Lung (tissue), 11 donors: ENCODE measurements at regions not wholly inside any gene's neighbourhood (a gene's known extent, or its start where the extent isn't known, plus 50 kb on each side); places are given as distances from the start of the nearest gene placed in this dataset.

Experiments used
- ATAC-seq: fragments of 200-7000 bp; cut with Tn5 transposase; one replicate; pipeline ENCODE4 v1.9.1; 2020; ENCODE audit warnings: moderate number of reproducible peaks; ENCODE audit not compliant: insufficient read depth, low FRiP score
- DNase-seq, 3 donors: peaks; one replicate each; pipeline ENCODE4 v3.0.0-alpha.2; 2013 to 2017
- H3K27ac ChIP-seq, 2 donors: one replicate each; pipeline ENCODE4 v1.5.1; 2013; ENCODE audit warnings: mild to moderate bottlenecking in 2 of 2, moderate library complexity in 2 of 2, control low read depth in 1 of 2, inconsistent platforms in 1 of 2, low read depth in 1 of 2, low read length in 1 of 2
- H3K27me3 ChIP-seq, 3 donors: one replicate each; pipeline ENCODE4 v1.5.1; 2013; ENCODE audit warnings: low read length in 2 of 3; ENCODE audit not compliant: control insufficient read depth in 3 of 3, insufficient read depth in 3 of 3
- H3K36me3 ChIP-seq, 4 donors: one replicate each; pipeline ENCODE4 v1.5.1; 2013; ENCODE audit warnings: low read length in 4 of 4, mild to moderate bottlenecking in 1 of 4, moderate library complexity in 1 of 4; ENCODE audit not compliant: control insufficient read depth in 4 of 4, insufficient read depth in 4 of 4
- H3K4me1 ChIP-seq, 5 donors: one replicate each; pipeline ENCODE4 v1.5.1; 2013; ENCODE audit warnings: low read length in 5 of 5, mild to moderate bottlenecking in 2 of 5, moderate library complexity in 1 of 5; ENCODE audit not compliant: control insufficient read depth in 5 of 5, insufficient read depth in 5 of 5
- H3K4me3 ChIP-seq: one replicate; pipeline ENCODE4 v1.5.1; 2013; ENCODE audit warnings: mild to moderate bottlenecking, control low read depth, moderate library complexity
- H3K9ac ChIP-seq, 2 donors: one replicate each; pipeline ENCODE4 v1.5.1; 2013; ENCODE audit warnings: low read length in 2 of 2, control low read depth in 1 of 2; ENCODE audit not compliant: insufficient read depth in 1 of 2
- H3K9me3 ChIP-seq, 4 donors: one replicate each; pipeline ENCODE4 v1.5.1; 2013; ENCODE audit warnings: low read length in 3 of 4, mild to moderate bottlenecking in 1 of 4, moderate library complexity in 1 of 4; ENCODE audit not compliant: control insufficient read depth in 4 of 4, insufficient read depth in 3 of 4
- WGBS, 2 donors: extraction: QIAGEN DNeasy Blood & Tissue Kit; methylation state at CpG; one replicate each; pipeline ENCODE4 v1.1.7; 2013; 5-methylcytosine and 5-hydroxymethylcytosine counted together
- TF ChIP-seq, protein P1 (sequence below): IDR thresholded peaks from 2 replicates; pipeline ENCODE4 v1.5.1; 2012; ENCODE audit warnings: mild to moderate bottlenecking; ENCODE audit errors: control extremely low read depth, extremely low read depth
- donor health status: control.
- donor health status: control.
- donor health status: Bipolar disorder and iron deficiency.
- donor health status: healthy.
- donor health status: DM: yes; HTN: yes; CAD: no.

DNA sequence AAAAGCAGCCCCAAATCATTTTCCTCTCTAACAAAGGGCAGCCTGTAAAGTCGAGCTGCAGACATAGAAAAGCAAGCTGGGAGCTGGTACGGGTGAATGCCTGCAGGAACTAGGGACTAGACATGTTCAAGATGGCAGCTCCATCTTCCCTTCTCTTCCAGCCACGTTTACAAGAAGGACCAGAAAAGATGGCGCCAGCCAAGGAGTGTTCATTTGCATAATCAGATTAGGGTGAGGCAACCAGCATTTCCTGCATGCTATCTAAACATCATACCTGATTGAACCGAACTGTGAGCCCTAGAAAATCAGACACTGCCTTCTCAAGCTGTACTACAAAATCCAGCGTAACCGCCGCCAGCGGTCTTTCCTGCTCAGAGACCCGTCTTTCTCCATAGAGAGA, 896.8 kb downstream of the CDH11 start:
- no peak overlapping the region for H3K27ac ChIP-seq
- no peaks in the 10 kb centered on the region for H3K36me3 ChIP-seq
- TF ChIP-seq, protein P1, sequence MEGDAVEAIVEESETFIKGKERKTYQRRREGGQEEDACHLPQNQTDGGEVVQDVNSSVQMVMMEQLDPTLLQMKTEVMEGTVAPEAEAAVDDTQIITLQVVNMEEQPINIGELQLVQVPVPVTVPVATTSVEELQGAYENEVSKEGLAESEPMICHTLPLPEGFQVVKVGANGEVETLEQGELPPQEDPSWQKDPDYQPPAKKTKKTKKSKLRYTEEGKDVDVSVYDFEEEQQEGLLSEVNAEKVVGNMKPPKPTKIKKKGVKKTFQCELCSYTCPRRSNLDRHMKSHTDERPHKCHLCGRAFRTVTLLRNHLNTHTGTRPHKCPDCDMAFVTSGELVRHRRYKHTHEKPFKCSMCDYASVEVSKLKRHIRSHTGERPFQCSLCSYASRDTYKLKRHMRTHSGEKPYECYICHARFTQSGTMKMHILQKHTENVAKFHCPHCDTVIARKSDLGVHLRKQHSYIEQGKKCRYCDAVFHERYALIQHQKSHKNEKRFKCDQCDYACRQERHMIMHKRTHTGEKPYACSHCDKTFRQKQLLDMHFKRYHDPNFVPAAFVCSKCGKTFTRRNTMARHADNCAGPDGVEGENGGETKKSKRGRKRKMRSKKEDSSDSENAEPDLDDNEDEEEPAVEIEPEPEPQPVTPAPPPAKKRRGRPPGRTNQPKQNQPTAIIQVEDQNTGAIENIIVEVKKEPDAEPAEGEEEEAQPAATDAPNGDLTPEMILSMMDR = no peak
- no peaks in the 10 kb centered on the region for H3K4me1 ChIP-seq
- 67 to 72% methylated on average over 10 of the region's 10 CpGs for WGBS, 2 donors
- ATAC-seq (no peak), DNase-seq (no peak)
- H3K4me3 ChIP-seq = no peak overlapping the region
- H3K9me3 ChIP-seq = peaks cover 0 to 10% (median 0%) of the 10 kb centered on the region in 4 donors
- no peak overlapping the region for H3K9ac ChIP-seq
- H3K27me3 ChIP-seq = no peaks in the 10 kb centered on the region

DNA sequence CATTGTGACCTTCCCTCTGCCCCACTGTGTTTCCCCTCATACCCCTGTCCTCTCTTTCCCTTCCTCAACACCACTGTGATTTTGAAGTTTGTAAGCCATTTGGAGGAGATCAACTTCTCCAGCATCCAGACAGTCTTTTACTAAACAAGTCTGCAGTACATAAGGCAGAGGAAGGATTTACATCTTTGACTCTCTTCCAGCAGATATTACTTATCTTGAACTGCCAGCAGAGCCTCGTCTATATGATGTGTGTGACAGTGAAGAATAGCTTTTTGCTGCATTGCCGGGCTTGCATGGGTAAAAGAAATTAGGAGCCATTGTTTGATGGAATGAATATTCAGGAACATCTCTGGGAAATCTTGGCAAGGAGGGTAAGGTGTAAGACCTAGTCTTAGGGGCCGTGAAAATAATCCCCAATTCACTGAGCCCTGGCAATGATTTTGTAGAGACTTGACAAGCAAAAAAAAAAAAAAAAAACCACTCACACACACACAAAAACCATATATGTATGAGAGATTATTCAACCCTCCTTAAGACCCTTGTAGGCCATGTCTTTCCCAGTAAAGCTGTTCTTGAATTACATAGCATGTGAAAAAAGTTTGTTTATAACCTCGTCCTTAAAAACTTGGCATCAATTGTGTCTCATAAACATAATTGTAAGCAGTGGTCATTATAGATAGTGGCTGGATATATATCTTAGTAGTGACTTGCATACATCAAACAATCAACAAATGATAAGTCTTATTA, 903.9 kb downstream of the CDH11 start:
- Histone ChIP-seq H3K27ac (no peak overlapping the region), H3K4me1 (peaks cover 0 to 23% (median 0%) of the 10 kb centered on the region in 5 donors), H3K36me3 (no peaks in the 10 kb centered on the region), H3K9ac (no peak overlapping the region), H3K9me3 (no peaks in the 10 kb centered on the region), H3K27me3 (no peaks in the 10 kb centered on the region), H3K4me3 (no peak overlapping the region)
- peak in 2 of 3 donors; percentile 71 to 76 for DNase-seq
- no peak for ATAC-seq
- TF ChIP-seq, protein P1 = no peak
- 49 to 52% methylated on average over 4 of the region's 4 CpGs for WGBS, 2 donors

DNA sequence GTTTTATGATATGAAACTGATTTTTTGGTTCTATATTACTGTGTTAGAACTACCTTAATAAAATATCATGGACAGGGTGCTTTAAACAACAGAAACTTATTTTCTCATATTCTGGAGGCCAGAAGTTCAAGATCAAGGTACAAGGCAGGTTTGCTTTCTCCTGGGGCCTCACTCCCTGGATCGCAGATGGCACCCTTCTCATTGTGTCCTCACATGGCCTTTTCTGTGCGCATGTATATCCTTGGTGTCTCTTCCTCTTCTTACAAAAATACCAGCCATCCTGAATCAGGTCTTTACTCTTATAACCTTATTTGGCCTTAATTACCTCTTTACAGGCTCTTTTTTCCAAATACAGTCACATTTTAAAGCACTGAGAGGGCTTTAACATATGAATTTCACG, 906.1 kb downstream of the CDH11 start:
- H3K4me1 ChIP-seq = peaks cover 0 to 23% (median 0%) of the 10 kb centered on the region in 5 donors
- WGBS, 2 donors = 89 to 92% methylated on average over 3 of the region's 3 CpGs
- no peak for DNase-seq
- H3K27ac ChIP-seq = no peak overlapping the region
- H3K4me3 ChIP-seq = no peak overlapping the region
- no peak for ATAC-seq
- H3K9ac ChIP-seq = no peak overlapping the region
- TF ChIP-seq, protein P1 = no peak
- H3K36me3 ChIP-seq = no peaks in the 10 kb centered on the region
- no peaks in the 10 kb centered on the region for H3K9me3 ChIP-seq
- H3K27me3 ChIP-seq = no peaks in the 10 kb centered on the region
